ENCODE measurements at regions not wholly inside any gene's neighbourhood (a gene's known extent, or its start where the extent isn't known, plus 50 kb on each side); places are given as distances from the start of the nearest gene placed in this dataset.

- ATAC-seq (replicated peaks in 1 of 4) (no peak), DNase-seq (no peak)
- H3K36me3 Mint-ChIP-seq, result no peaks in the 10 kb centered on the region
- no peaks in the 10 kb centered on the region for H3K4me1 Mint-ChIP-seq
- H3K36me3 ChIP-seq (ENCODE audit: control insufficient read depth in 2 of 2, extremely low read depth in 1 of 2, insufficient read depth in 1 of 2, low read length in 1 of 2), result no peaks in the 10 kb centered on the region
- no peak overlapping the region for H3K4me3 Mint-ChIP-seq
- no peak overlapping the region for H3K27ac ChIP-seq (ENCODE audit: low read length)
- H3K9me3 ChIP-seq, result no peaks in the 10 kb centered on the region
- no peaks in the 10 kb centered on the region for H3K27me3 ChIP-seq (replicated peaks in 1 of 2; ENCODE audit: control insufficient read depth in 2 of 2, extremely low read depth in 1 of 2, insufficient read depth in 2 of 2, low read length in 1 of 2)
- no peak overlapping the region for H3K27ac Mint-ChIP-seq
- peaks cover 0 to 18% (median 9%) of the 10 kb centered on the region in 3 donors for H3K9me3 Mint-ChIP-seq
- no peak overlapping the region for H3K4me3 ChIP-seq (ENCODE audit: control insufficient read depth in 1 of 2, extremely low read depth in 1 of 2, low read length in 1 of 2)
- ChIA-PET CTCF (no interaction called here), POLR2A (no interaction called here)
- WGBS (ENCODE audit: insufficient coverage), result 63% methylated on average over 5 of the region's 5 CpGs
- no peaks in the 10 kb centered on the region for H3K4me1 ChIP-seq (ENCODE audit: control insufficient read depth in 1 of 2, extremely low read depth in 1 of 2, insufficient read depth in 2 of 2, low read length in 2 of 2)
- no peaks in the 10 kb centered on the region for H3K27me3 Mint-ChIP-seq
Measured at GRCh38 chr9:107999011-107999410, 509.4 kb upstream of the KLF4 start.

GRCh38 chr9:107994648-107995047 lies 505.1 kb upstream of the KLF4 start:
- Mint-ChIP-seq H3K27me3 (no peaks in the 10 kb centered on the region), H3K4me1 (no peaks in the 10 kb centered on the region), H3K4me3 (no peak overlapping the region), H3K36me3 (no peaks in the 10 kb centered on the region), H3K9me3 (peaks cover 0 to 11% (median 0%) of the 10 kb centered on the region in 3 donors), H3K27ac (no peak overlapping the region)
- Histone ChIP-seq H3K27me3 (replicated peaks in 1 of 2; ENCODE audit: control insufficient read depth in 2 of 2, extremely low read depth in 1 of 2, insufficient read depth in 2 of 2, low read length in 1 of 2) (no peaks in the 10 kb centered on the region), H3K36me3 (ENCODE audit: control insufficient read depth in 2 of 2, extremely low read depth in 1 of 2, insufficient read depth in 1 of 2, low read length in 1 of 2) (no peaks in the 10 kb centered on the region), H3K4me1 (ENCODE audit: control insufficient read depth in 1 of 2, extremely low read depth in 1 of 2, insufficient read depth in 2 of 2, low read length in 2 of 2) (no peaks in the 10 kb centered on the region), H3K27ac (ENCODE audit: low read length) (no peak overlapping the region), H3K9me3 (no peaks in the 10 kb centered on the region), H3K4me3 (ENCODE audit: control insufficient read depth in 1 of 2, extremely low read depth in 1 of 2, low read length in 1 of 2) (no peak overlapping the region)
- ATAC-seq (replicated peaks in 1 of 4), result no peak
- no CpG with 5 or more reads among the region's 2 CpGs for WGBS (ENCODE audit: insufficient coverage)
- ChIA-PET CTCF (no interaction called here), POLR2A (no interaction called here)
- DNase-seq, result no peak

GRCh38 chr9:107992271-107992670 lies 502.7 kb upstream of the KLF4 start:
- 80% methylated on average over 1 of the region's 2 CpGs for WGBS (ENCODE audit: insufficient coverage)
- POLR2A ChIA-PET, result no interaction called here

DNA sequence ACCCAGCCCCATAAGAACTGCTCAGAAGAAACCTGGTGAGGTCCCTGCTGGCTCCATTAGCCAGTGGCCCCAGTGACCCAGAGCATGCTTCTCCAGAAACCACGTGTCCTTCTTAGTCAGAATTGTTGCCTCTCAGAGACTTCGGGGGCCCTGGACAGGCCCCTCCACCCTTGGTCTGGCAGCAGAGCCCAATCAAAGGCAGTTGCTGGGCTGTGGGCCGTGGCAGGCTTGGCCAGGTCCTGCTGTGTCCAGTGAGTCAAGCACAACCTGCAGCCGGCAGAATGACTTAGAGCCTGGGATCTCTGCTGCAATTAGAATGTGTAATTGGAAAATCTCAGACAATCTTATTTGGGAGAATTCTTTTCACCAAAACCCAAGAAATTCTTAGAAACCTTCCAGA lies 502.0 kb upstream of the KLF4 start:
- H3K4me3 ChIP-seq (ENCODE audit: control insufficient read depth in 1 of 2, extremely low read depth in 1 of 2, low read length in 1 of 2), result no peak overlapping the region
- no peak for DNase-seq
- no peak overlapping the region for H3K27ac ChIP-seq (ENCODE audit: low read length)
- no peaks in the 10 kb centered on the region for H3K36me3 Mint-ChIP-seq
- no peak overlapping the region for H3K27ac Mint-ChIP-seq
- H3K4me3 Mint-ChIP-seq, result no peak overlapping the region
- no peaks in the 10 kb centered on the region for H3K9me3 ChIP-seq
- ChIA-PET CTCF (no interaction called here), POLR2A (no interaction called here)
- H3K9me3 Mint-ChIP-seq, result peaks cover 0 to 6% (median 0%) of the 10 kb centered on the region in 3 donors
- no peaks in the 10 kb centered on the region for H3K36me3 ChIP-seq (ENCODE audit: control insufficient read depth in 2 of 2, extremely low read depth in 1 of 2, insufficient read depth in 1 of 2, low read length in 1 of 2)
- H3K4me1 ChIP-seq (ENCODE audit: control insufficient read depth in 1 of 2, extremely low read depth in 1 of 2, insufficient read depth in 2 of 2, low read length in 2 of 2), result no peaks in the 10 kb centered on the region
- H3K27me3 Mint-ChIP-seq, result peaks cover 0 to under 1% of the 10 kb centered on the region in 2 donors
- WGBS (ENCODE audit: insufficient coverage), result 64% methylated on average over 3 of the region's 4 CpGs
- H3K27me3 ChIP-seq (replicated peaks in 1 of 2; ENCODE audit: control insufficient read depth in 2 of 2, extremely low read depth in 1 of 2, insufficient read depth in 2 of 2, low read length in 1 of 2), result no peaks in the 10 kb centered on the region
- H3K4me1 Mint-ChIP-seq, result no peaks in the 10 kb centered on the region
- no peak for ATAC-seq (replicated peaks in 1 of 4)

More at GRCh38 chr9:107992271-107992670, 502.7 kb upstream of the KLF4 start:
- no peaks in the 10 kb centered on the region for H3K36me3 ChIP-seq (ENCODE audit: control insufficient read depth in 2 of 2, extremely low read depth in 1 of 2, insufficient read depth in 1 of 2, low read length in 1 of 2)
- Mint-ChIP-seq H3K27ac (no peak overlapping the region), H3K9me3 (peaks cover 0 to 6% (median 0%) of the 10 kb centered on the region in 3 donors), H3K4me1 (no peaks in the 10 kb centered on the region), H3K4me3 (no peak overlapping the region), H3K27me3 (no peaks in the 10 kb centered on the region), H3K36me3 (no peaks in the 10 kb centered on the region)
- CTCF ChIA-PET, result no interaction called here
- no peaks in the 10 kb centered on the region for H3K27me3 ChIP-seq (replicated peaks in 1 of 2; ENCODE audit: control insufficient read depth in 2 of 2, extremely low read depth in 1 of 2, insufficient read depth in 2 of 2, low read length in 1 of 2)
- no peak overlapping the region for H3K27ac ChIP-seq (ENCODE audit: low read length)
- no peaks in the 10 kb centered on the region for H3K9me3 ChIP-seq
- ATAC-seq (replicated peaks in 1 of 4), result no peak
- DNase-seq, result no peak
- H3K4me1 ChIP-seq (ENCODE audit: control insufficient read depth in 1 of 2, extremely low read depth in 1 of 2, insufficient read depth in 2 of 2, low read length in 2 of 2), result no peaks in the 10 kb centered on the region
- no peak overlapping the region for H3K4me3 ChIP-seq (ENCODE audit: control insufficient read depth in 1 of 2, extremely low read depth in 1 of 2, low read length in 1 of 2)

DNA sequence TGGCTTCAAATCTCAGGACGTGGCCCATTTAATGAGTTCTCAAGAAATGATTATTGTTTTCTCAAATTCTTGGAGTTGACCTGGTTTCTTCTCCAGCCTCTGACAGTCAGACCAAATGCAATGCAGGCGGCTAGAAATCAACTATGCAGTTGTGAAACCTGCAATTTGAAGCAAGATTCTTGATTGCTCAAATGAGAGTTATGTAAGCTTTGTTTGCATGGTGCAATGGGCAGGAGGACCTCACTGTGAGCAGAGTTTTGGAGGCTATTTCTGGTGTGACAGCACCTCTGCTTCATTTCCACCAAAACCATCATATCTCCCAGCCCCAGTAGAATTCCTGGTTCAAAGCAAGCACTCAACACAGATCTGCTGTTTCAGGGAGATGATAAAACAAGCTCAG lies 500.0 kb upstream of the KLF4 start:
- Mint-ChIP-seq H3K27me3 (peaks cover 0 to 3% of the 10 kb centered on the region in 2 donors), H3K4me3 (no peak overlapping the region), H3K27ac (no peak overlapping the region), H3K36me3 (no peaks in the 10 kb centered on the region), H3K9me3 (peaks cover 0 to 5% (median 5%) of the 10 kb centered on the region in 3 donors), H3K4me1 (no peaks in the 10 kb centered on the region)
- Histone ChIP-seq H3K9me3 (no peaks in the 10 kb centered on the region), H3K4me1 (ENCODE audit: control insufficient read depth in 1 of 2, extremely low read depth in 1 of 2, insufficient read depth in 2 of 2, low read length in 2 of 2) (no peaks in the 10 kb centered on the region), H3K27ac (ENCODE audit: low read length) (no peak overlapping the region), H3K36me3 (ENCODE audit: control insufficient read depth in 2 of 2, extremely low read depth in 1 of 2, insufficient read depth in 1 of 2, low read length in 1 of 2) (no peaks in the 10 kb centered on the region), H3K27me3 (replicated peaks in 1 of 2; ENCODE audit: control insufficient read depth in 2 of 2, extremely low read depth in 1 of 2, insufficient read depth in 2 of 2, low read length in 1 of 2) (no peaks in the 10 kb centered on the region), H3K4me3 (ENCODE audit: control insufficient read depth in 1 of 2, extremely low read depth in 1 of 2, low read length in 1 of 2) (no peak overlapping the region)
- ChIA-PET CTCF (no interaction called here), POLR2A (no interaction called here)
- ATAC-seq (replicated peaks in 1 of 4) (no peak), DNase-seq (no peak)
- 56% methylated on average over 1 of the region's 2 CpGs for WGBS (ENCODE audit: insufficient coverage)

DNA sequence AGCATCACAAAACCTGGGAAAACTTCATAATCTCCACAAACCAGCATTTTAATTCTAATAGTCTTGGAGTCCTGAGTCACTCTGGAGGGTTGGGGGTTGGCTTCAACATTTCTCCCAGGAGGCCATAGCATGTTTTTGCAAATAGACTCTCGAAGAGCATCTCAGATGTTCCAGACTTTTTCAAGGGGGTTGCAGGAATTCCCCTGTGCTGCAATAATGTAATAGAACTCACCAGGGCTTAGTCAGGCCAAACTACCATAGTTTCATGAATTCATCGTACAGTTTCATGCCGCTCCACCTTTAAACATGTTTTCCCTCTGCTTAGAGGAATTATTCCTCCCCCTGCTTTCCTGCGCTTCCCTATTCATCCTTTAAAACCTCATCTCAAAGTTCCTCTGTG lies 499.5 kb upstream of the KLF4 start:
- no peak for DNase-seq
- ATAC-seq (replicated peaks in 1 of 4), result no peak
- Mint-ChIP-seq H3K4me3 (no peak overlapping the region), H3K27me3 (peaks cover 0 to 3% of the 10 kb centered on the region in 2 donors), H3K9me3 (peaks cover 0 to 7% (median under 1%) of the 10 kb centered on the region in 3 donors), H3K27ac (no peak overlapping the region), H3K4me1 (no peaks in the 10 kb centered on the region), H3K36me3 (no peaks in the 10 kb centered on the region)
- Histone ChIP-seq H3K9me3 (no peaks in the 10 kb centered on the region), H3K4me3 (ENCODE audit: control insufficient read depth in 1 of 2, extremely low read depth in 1 of 2, low read length in 1 of 2) (no peak overlapping the region), H3K4me1 (ENCODE audit: control insufficient read depth in 1 of 2, extremely low read depth in 1 of 2, insufficient read depth in 2 of 2, low read length in 2 of 2) (no peaks in the 10 kb centered on the region), H3K27me3 (replicated peaks in 1 of 2; ENCODE audit: control insufficient read depth in 2 of 2, extremely low read depth in 1 of 2, insufficient read depth in 2 of 2, low read length in 1 of 2) (no peaks in the 10 kb centered on the region), H3K36me3 (ENCODE audit: control insufficient read depth in 2 of 2, extremely low read depth in 1 of 2, insufficient read depth in 1 of 2, low read length in 1 of 2) (no peaks in the 10 kb centered on the region), H3K27ac (ENCODE audit: low read length) (no peak overlapping the region)
- WGBS (ENCODE audit: insufficient coverage), result 87% methylated on average over 4 of the region's 4 CpGs
- ChIA-PET POLR2A (no interaction called here), CTCF (no interaction called here)

DNA sequence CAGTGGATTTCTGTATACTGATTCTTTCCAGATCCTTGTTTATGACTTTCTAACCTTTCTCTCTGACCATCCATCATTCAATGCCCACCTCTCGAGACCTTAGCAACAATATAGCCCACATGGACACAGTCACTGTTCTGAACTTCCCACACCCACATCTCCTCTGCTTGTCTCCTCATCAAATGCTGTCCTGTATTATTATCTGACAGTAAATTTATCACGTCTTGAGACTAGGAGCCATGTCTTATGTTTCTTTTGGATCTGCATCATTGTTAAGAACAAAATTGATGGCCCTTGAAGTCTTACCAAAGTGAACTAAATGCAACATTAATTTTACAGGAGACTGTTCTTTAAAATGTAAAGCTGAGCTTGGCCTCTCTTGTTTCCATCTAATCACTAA lies 495.4 kb upstream of the KLF4 start:
- H3K27me3 Mint-ChIP-seq, result peaks cover 0 to 3% of the 10 kb centered on the region in 2 donors
- no peak overlapping the region for H3K27ac Mint-ChIP-seq
- ChIA-PET POLR2A (no interaction called here), CTCF (no interaction called here)
- no peaks in the 10 kb centered on the region for H3K36me3 Mint-ChIP-seq
- H3K9me3 ChIP-seq, result no peaks in the 10 kb centered on the region
- no peak overlapping the region for H3K4me3 ChIP-seq (ENCODE audit: control insufficient read depth in 1 of 2, extremely low read depth in 1 of 2, low read length in 1 of 2)
- no peaks in the 10 kb centered on the region for H3K36me3 ChIP-seq (ENCODE audit: control insufficient read depth in 2 of 2, extremely low read depth in 1 of 2, insufficient read depth in 1 of 2, low read length in 1 of 2)
- ATAC-seq (replicated peaks in 1 of 4) (no peak), DNase-seq (no peak)
- no peak overlapping the region for H3K27ac ChIP-seq (ENCODE audit: low read length)
- H3K4me1 Mint-ChIP-seq, result no peaks in the 10 kb centered on the region
- no peaks in the 10 kb centered on the region for H3K4me1 ChIP-seq (ENCODE audit: control insufficient read depth in 1 of 2, extremely low read depth in 1 of 2, insufficient read depth in 2 of 2, low read length in 2 of 2)
- H3K9me3 Mint-ChIP-seq, result peaks cover 0 to 7% (median 2%) of the 10 kb centered on the region in 3 donors
- 80% methylated on average over 1 of the region's 2 CpGs for WGBS (ENCODE audit: insufficient coverage)
- H3K4me3 Mint-ChIP-seq, result no peak overlapping the region
- H3K27me3 ChIP-seq (replicated peaks in 1 of 2; ENCODE audit: control insufficient read depth in 2 of 2, extremely low read depth in 1 of 2, insufficient read depth in 2 of 2, low read length in 1 of 2), result no peaks in the 10 kb centered on the region
